GM23338 (cell line): ENCODE measurements at regions not wholly inside any gene's neighbourhood (a gene's known extent, or its start where the extent isn't known, plus 50 kb on each side); places are given as distances from the start of the nearest gene placed in this dataset.

ENCODE experiments used
- ATAC-seq: fragments of 200-7000 bp; cut with Tn5 transposase; 3 replicates; pipeline ENCODE4 v1.9.1; 2020
- DNase-seq: peaks from one replicate; pipeline ENCODE4 v3.0.0-alpha.2; 2015; ENCODE audit warnings: low spot score
- H2AFZ ChIP-seq: fragments of 200-600 bp; sonication (generic); 2 replicates; pipeline ENCODE4 v1.8.0; 2016; ENCODE audit warnings: antibody characterized with exemption, mild to moderate bottlenecking, moderate library complexity
- H3F3A ChIP-seq: fragments of 200-600 bp; sonication (generic); replicated peaks from 2 replicates; pipeline ENCODE4 v1.8.0; 2017; ENCODE audit warnings: antibody characterized with exemption, mixed run types, low read depth
- H3K27ac ChIP-seq: fragments of 200-600 bp; sonication (generic); 2 replicates; pipeline ENCODE4 v1.6.1; 2016; ENCODE audit warnings: low read depth
- H3K27me3 ChIP-seq: fragments of 200-600 bp; sonication (generic); 2 replicates; pipeline ENCODE4 v1.8.0; 2016; ENCODE audit warnings: mild to moderate bottlenecking, mixed run types, moderate library complexity; ENCODE audit not compliant: insufficient read depth
- H3K36me3 ChIP-seq: fragments of 200-600 bp; sonication (generic); 2 replicates; pipeline ENCODE4 v1.8.0; 2016; ENCODE audit warnings: mild to moderate bottlenecking; ENCODE audit not compliant: insufficient read depth
- H3K4me1 ChIP-seq: fragments of 200-600 bp; sonication (generic); 2 replicates; pipeline ENCODE4 v1.8.0; 2016; ENCODE audit warnings: mild to moderate bottlenecking, moderate library complexity; ENCODE audit not compliant: insufficient read depth
- H3K4me2 ChIP-seq: fragments of 200-600 bp; sonication (generic); 2 replicates; pipeline ENCODE4 v1.7.1; 2017; ENCODE audit warnings: mixed run types
- H3K4me3 ChIP-seq: fragments of 200-600 bp; sonication (generic); 2 replicates; pipeline ENCODE4 v1.6.1; 2016; ENCODE audit warnings: mixed run types
- H3K79me2 ChIP-seq: fragments of 200-600 bp; sonication (generic); replicated peaks from 2 replicates; pipeline ENCODE4 v1.8.0; 2017; ENCODE audit warnings: mild to moderate bottlenecking; ENCODE audit not compliant: insufficient read depth
- H3K9me2 ChIP-seq: fragments of 200-600 bp; sonication (generic); 2 replicates; pipeline ENCODE4 v1.8.0; 2017; ENCODE audit not compliant: insufficient read depth
- H4K20me1 ChIP-seq: fragments of 200-600 bp; sonication (generic); replicated peaks from 2 replicates; pipeline ENCODE4 v1.8.0; 2017; ENCODE audit warnings: mild to moderate bottlenecking; ENCODE audit not compliant: insufficient read depth
- H3K27ac Mint-ChIP-seq: 2 replicates; pipeline ENCODE4 v1.8.0; 2020; ENCODE audit warnings: inconsistent platforms, mild to moderate bottlenecking, moderate library complexity, mixed read lengths
- H3K27me3 Mint-ChIP-seq: 3 replicates; pipeline ENCODE4 v1.8.0; 2022; ENCODE audit warnings: low read depth, mild to moderate bottlenecking, moderate library complexity, mixed read lengths, inconsistent platforms; ENCODE audit not compliant: insufficient read depth, poor library complexity
- H3K36me3 Mint-ChIP-seq: 3 replicates; pipeline ENCODE4 v1.8.0; 2021; ENCODE audit warnings: low read depth, mild to moderate bottlenecking, inconsistent platforms, moderate library complexity, mixed read lengths
- H3K4me1 Mint-ChIP-seq: 3 replicates; pipeline ENCODE4 v1.8.0; 2020; ENCODE audit warnings: mild to moderate bottlenecking, inconsistent platforms, mixed read lengths
- H3K4me3 Mint-ChIP-seq: 3 replicates; pipeline ENCODE4 v1.8.0; 2021; ENCODE audit warnings: moderate library complexity, mild to moderate bottlenecking, inconsistent platforms, mixed read lengths
- H3K9me3 Mint-ChIP-seq: 3 replicates; pipeline ENCODE4 v1.8.0; 2020; ENCODE audit warnings: moderate library complexity, mild to moderate bottlenecking, inconsistent platforms, mixed read lengths
- CREB1 ChIP-seq: fragments of 250-450 bp; sonication (Bioruptor Pico); IDR thresholded peaks from 2 replicates; pipeline ENCODE4 v1.5.0; 2020; ENCODE audit warnings: low read depth, mild to moderate bottlenecking, moderate library complexity
- EZH2 ChIP-seq: fragments of 200-600 bp; sonication (generic); IDR thresholded peaks from one replicate; pipeline ENCODE4 v1.8.0; 2017; ENCODE audit warnings: antibody characterized with exemption, mild to moderate bottlenecking, low read depth; ENCODE audit not compliant: unreplicated experiment
- JUNB ChIP-seq: IDR thresholded peaks from one replicate; pipeline ENCODE4 v1.6.1; 2016; ENCODE audit warnings: antibody characterized with exemption; ENCODE audit not compliant: unreplicated experiment
- NANOG ChIP-seq: IDR thresholded peaks from 2 replicates; pipeline ENCODE4 v1.6.1; 2016; ENCODE audit warnings: antibody characterized with exemption, borderline replicate concordance
- POLR2AphosphoS5 ChIP-seq: IDR thresholded peaks from 2 replicates; pipeline ENCODE4 v1.6.1; 2016; ENCODE audit warnings: antibody characterized with exemption, low read depth
- ZNF331 ChIP-seq: fragments of 250-450 bp; sonication (Bioruptor Pico); IDR thresholded peaks from 2 replicates; pipeline ENCODE4 v1.5.0; 2020; ENCODE audit warnings: low read depth, mild to moderate bottlenecking, moderate library complexity
- TF ChIP-seq, protein P1 (sequence below): IDR thresholded peaks from 2 replicates; pipeline ENCODE4 v1.6.1; 2016; ENCODE audit warnings: antibody characterized with exemption
- TF ChIP-seq, protein P2 (sequence below): IDR thresholded peaks from one replicate; pipeline ENCODE4 v1.6.1; 2018; ENCODE audit warnings: antibody characterized with exemption; ENCODE audit not compliant: unreplicated experiment
- TF ChIP-seq, protein P3 (sequence below), 2 experiments: fragments of 200-600 bp in 1 of 2; sonication (generic) in 1 of 2; conservative IDR thresholded peaks; 2 replicates each; pipeline versions ENCODE4 v1.5.1 to v1.6.1; 2016 to 2017; ENCODE audit warnings: antibody characterized with exemption in 2 of 2, low read depth in 2 of 2, mild to moderate bottlenecking in 2 of 2, moderate library complexity in 1 of 2
- TF ChIP-seq, protein P4 (sequence below): fragments of 250-450 bp; sonication (Bioruptor Pico); IDR thresholded peaks from 2 replicates; pipeline ENCODE4 v1.5.0; 2020; ENCODE audit warnings: mild to moderate bottlenecking, moderate library complexity

DNA sequence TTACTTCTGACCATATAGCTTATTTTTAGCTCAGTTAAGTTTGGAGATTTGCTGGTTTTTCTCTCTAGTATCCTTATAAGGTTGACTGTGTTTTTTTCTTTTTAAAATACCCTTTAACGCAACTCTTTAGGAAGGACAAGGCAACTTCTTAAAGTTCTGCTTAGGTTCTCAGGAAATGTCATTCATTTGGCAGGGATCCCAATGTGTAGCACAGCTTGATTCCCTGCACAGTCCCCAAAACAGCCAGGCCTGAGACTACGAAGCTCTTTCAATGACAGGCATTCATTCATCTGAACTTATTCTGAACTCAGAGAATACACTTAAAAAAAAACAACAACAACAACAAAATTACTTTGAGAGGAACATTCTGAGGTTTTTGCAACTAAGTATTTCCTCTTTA lies 1765.8 kb downstream of the PCDH7 start (continued):
- TF ChIP-seq, protein P1, sequence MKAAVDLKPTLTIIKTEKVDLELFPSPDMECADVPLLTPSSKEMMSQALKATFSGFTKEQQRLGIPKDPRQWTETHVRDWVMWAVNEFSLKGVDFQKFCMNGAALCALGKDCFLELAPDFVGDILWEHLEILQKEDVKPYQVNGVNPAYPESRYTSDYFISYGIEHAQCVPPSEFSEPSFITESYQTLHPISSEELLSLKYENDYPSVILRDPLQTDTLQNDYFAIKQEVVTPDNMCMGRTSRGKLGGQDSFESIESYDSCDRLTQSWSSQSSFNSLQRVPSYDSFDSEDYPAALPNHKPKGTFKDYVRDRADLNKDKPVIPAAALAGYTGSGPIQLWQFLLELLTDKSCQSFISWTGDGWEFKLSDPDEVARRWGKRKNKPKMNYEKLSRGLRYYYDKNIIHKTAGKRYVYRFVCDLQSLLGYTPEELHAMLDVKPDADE = no peak
- no peak for TF ChIP-seq JUNB
- TF ChIP-seq POLR2AphosphoS5 = no peak
- no peak for TF ChIP-seq ZNF331 (CRISPR knock-in tag)
- no peak for TF ChIP-seq NANOG

DNA sequence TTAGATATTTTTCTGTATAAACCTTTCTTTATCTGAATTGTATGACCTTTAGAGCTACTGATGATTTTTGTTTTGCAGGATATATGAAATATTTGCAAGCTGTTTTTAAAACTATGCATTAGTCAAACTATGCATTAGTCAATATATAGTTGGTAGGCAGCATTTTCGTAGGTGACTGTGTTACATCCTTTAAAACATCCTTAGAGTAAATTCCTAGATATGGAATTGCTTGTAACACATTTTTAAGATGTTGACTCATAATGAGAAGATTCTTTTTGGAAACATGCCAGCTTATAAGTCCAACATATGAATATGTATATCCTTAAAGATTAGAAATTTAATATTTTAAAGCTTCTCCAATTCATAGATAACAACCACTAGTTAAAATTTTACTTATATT lies 1768.5 kb downstream of the PCDH7 start:
- Histone ChIP-seq H3K9me2 (no peaks in the 10 kb centered on the region), H3K4me3 (no peak overlapping the region), H3F3A (no peaks in the 10 kb centered on the region), H3K4me2 (no peak overlapping the region), H3K4me1 (no peaks in the 10 kb centered on the region), H3K27ac (no peak overlapping the region), H3K79me2 (no peaks in the 10 kb centered on the region), H3K27me3 (no peaks in the 10 kb centered on the region), H2AFZ (no peak overlapping the region), H4K20me1 (no peaks in the 10 kb centered on the region), H3K36me3 (no peaks in the 10 kb centered on the region)
- no peak overlapping the region for H3K27ac Mint-ChIP-seq
- H3K4me1 Mint-ChIP-seq = no peaks in the 10 kb centered on the region
- ATAC-seq (no peak), DNase-seq (no peak)
- no peaks in the 10 kb centered on the region for H3K9me3 Mint-ChIP-seq
- no peak overlapping the region for H3K4me3 Mint-ChIP-seq
- TF ChIP-seq NANOG (no peak), CREB1 (CRISPR knock-in tag) (no peak), POLR2AphosphoS5 (no peak), EZH2 (no peak), JUNB (no peak), ZNF331 (CRISPR knock-in tag) (no peak)
- TF ChIP-seq, protein P2, sequence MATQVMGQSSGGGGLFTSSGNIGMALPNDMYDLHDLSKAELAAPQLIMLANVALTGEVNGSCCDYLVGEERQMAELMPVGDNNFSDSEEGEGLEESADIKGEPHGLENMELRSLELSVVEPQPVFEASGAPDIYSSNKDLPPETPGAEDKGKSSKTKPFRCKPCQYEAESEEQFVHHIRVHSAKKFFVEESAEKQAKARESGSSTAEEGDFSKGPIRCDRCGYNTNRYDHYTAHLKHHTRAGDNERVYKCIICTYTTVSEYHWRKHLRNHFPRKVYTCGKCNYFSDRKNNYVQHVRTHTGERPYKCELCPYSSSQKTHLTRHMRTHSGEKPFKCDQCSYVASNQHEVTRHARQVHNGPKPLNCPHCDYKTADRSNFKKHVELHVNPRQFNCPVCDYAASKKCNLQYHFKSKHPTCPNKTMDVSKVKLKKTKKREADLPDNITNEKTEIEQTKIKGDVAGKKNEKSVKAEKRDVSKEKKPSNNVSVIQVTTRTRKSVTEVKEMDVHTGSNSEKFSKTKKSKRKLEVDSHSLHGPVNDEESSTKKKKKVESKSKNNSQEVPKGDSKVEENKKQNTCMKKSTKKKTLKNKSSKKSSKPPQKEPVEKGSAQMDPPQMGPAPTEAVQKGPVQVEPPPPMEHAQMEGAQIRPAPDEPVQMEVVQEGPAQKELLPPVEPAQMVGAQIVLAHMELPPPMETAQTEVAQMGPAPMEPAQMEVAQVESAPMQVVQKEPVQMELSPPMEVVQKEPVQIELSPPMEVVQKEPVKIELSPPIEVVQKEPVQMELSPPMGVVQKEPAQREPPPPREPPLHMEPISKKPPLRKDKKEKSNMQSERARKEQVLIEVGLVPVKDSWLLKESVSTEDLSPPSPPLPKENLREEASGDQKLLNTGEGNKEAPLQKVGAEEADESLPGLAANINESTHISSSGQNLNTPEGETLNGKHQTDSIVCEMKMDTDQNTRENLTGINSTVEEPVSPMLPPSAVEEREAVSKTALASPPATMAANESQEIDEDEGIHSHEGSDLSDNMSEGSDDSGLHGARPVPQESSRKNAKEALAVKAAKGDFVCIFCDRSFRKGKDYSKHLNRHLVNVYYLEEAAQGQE = no peak
- TF ChIP-seq, protein P3, sequence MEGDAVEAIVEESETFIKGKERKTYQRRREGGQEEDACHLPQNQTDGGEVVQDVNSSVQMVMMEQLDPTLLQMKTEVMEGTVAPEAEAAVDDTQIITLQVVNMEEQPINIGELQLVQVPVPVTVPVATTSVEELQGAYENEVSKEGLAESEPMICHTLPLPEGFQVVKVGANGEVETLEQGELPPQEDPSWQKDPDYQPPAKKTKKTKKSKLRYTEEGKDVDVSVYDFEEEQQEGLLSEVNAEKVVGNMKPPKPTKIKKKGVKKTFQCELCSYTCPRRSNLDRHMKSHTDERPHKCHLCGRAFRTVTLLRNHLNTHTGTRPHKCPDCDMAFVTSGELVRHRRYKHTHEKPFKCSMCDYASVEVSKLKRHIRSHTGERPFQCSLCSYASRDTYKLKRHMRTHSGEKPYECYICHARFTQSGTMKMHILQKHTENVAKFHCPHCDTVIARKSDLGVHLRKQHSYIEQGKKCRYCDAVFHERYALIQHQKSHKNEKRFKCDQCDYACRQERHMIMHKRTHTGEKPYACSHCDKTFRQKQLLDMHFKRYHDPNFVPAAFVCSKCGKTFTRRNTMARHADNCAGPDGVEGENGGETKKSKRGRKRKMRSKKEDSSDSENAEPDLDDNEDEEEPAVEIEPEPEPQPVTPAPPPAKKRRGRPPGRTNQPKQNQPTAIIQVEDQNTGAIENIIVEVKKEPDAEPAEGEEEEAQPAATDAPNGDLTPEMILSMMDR (conservative IDR thresholded peaks at IDR 0.05; ENCODE audit: low read depth in 2 of 2) = no peak
- TF ChIP-seq, protein P4, sequence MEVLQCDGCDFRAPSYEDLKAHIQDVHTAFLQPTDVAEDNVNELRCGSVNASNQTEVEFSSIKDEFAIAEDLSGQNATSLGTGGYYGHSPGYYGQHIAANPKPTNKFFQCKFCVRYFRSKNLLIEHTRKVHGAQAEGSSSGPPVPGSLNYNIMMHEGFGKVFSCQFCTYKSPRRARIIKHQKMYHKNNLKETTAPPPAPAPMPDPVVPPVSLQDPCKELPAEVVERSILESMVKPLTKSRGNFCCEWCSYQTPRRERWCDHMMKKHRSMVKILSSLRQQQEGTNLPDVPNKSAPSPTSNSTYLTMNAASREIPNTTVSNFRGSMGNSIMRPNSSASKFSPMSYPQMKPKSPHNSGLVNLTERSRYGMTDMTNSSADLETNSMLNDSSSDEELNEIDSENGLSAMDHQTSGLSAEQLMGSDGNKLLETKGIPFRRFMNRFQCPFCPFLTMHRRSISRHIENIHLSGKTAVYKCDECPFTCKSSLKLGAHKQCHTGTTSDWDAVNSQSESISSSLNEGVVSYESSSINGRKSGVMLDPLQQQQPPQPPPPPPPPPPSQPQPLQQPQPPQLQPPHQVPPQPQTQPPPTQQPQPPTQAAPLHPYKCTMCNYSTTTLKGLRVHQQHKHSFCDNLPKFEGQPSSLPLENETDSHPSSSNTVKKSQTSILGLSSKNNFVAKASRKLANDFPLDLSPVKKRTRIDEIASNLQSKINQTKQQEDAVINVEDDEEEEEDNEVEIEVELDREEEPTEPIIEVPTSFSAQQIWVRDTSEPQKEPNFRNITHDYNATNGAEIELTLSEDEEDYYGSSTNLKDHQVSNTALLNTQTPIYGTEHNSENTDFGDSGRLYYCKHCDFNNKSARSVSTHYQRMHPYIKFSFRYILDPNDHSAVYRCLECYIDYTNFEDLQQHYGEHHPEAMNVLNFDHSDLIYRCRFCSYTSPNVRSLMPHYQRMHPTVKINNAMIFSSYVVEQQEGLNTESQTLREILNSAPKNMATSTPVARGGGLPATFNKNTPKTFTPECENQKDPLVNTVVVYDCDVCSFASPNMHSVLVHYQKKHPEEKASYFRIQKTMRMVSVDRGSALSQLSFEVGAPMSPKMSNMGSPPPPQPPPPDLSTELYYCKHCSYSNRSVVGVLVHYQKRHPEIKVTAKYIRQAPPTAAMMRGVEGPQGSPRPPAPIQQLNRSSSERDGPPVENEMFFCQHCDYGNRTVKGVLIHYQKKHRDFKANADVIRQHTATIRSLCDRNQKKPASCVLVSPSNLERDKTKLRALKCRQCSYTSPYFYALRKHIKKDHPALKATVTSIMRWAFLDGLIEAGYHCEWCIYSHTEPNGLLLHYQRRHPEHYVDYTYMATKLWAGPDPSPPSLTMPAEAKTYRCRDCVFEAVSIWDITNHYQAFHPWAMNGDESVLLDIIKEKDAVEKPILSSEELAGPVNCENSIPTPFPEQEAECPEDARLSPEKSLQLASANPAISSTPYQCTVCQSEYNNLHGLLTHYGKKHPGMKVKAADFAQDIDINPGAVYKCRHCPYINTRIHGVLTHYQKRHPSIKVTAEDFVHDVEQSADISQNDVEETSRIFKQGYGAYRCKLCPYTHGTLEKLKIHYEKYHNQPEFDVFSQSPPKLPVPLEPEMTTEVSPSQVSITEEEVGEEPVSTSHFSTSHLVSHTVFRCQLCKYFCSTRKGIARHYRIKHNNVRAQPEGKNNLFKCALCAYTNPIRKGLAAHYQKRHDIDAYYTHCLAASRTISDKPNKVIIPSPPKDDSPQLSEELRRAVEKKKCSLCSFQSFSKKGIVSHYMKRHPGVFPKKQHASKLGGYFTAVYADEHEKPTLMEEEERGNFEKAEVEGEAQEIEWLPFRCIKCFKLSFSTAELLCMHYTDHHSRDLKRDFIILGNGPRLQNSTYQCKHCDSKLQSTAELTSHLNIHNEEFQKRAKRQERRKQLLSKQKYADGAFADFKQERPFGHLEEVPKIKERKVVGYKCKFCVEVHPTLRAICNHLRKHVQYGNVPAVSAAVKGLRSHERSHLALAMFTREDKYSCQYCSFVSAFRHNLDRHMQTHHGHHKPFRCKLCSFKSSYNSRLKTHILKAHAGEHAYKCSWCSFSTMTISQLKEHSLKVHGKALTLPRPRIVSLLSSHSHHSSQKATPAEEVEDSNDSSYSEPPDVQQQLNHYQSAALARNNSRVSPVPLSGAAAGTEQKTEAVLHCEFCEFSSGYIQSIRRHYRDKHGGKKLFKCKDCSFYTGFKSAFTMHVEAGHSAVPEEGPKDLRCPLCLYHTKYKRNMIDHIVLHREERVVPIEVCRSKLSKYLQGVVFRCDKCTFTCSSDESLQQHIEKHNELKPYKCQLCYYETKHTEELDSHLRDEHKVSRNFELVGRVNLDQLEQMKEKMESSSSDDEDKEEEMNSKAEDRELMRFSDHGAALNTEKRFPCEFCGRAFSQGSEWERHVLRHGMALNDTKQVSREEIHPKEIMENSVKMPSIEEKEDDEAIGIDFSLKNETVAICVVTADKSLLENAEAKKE = no peak
- no peaks in the 10 kb centered on the region for H3K27me3 Mint-ChIP-seq
- H3K36me3 Mint-ChIP-seq = no peaks in the 10 kb centered on the region
